ENCODE measurements at regions not wholly inside any gene's neighbourhood (a gene's known extent, or its start where the extent isn't known, plus 50 kb on each side); places are given as distances from the start of the nearest gene placed in this dataset.

- DNase-seq = no peak
Observed at GRCh38 chr3:78153973-78154372, 1114.1 kb downstream of the ROBO2 start.

DNA sequence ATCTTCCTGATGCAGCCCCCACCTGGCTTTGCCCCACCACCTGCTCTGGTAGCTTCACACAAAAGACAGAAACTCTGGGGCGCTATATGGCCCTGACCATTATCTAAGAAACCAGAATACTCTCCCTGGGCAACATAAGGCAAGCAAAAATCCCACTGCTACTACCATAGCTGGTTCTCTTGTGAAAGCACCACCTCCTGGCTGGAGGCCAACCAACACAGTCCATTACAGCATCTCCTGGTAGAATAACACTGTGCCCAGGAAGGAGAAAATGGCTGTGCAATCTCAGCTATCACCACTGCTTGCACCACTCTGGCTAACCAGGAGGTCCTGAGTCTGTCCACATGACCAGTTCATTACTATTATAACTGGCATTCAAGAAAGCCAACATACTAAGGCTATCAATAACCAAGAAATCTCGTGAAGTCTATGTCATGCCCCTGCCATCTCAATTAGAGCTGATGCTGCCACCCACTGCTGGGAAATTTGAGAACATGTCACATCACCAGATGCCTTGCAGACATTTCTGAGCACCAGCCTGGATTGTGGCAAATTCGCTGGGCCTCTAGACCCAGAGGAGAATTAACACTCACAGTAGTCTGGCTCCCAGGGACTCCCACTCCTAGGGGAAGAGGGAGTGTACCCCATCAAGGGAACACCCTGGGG is 1114.8 kb downstream of the ROBO2 start:
- no peak for DNase-seq

DNA sequence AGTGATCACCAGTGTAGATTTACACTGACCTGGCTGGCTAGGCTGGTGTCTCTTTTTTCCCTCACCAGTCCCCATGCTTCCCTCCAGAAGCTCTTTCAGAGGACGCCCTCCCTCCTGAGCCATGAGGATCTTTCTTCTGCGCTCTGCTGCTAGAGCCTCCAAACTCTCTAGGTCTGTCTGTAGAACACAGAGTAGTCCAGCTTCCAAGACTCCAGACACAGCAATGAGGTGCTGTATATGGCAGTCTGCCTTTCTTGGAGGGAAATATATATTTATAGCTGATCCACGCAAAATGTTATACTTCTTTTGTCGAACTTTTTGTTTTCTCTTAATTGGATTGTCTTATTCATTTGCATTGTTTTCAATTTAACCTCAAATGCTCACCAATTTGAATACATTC is 1121.8 kb downstream of the ROBO2 start:
- no peak for DNase-seq

GRCh38 chr3:78163379-78163778 is 1123.5 kb downstream of the ROBO2 start:
- DNase-seq = no peak

- DNase-seq = peak; percentile 10
Observed at GRCh38 chr3:78165876-78166275, 1126.0 kb downstream of the ROBO2 start.

GRCh38 chr3:78174821-78175220 is 1134.9 kb downstream of the ROBO2 start:
- DNase-seq = peak; percentile 20

DNA sequence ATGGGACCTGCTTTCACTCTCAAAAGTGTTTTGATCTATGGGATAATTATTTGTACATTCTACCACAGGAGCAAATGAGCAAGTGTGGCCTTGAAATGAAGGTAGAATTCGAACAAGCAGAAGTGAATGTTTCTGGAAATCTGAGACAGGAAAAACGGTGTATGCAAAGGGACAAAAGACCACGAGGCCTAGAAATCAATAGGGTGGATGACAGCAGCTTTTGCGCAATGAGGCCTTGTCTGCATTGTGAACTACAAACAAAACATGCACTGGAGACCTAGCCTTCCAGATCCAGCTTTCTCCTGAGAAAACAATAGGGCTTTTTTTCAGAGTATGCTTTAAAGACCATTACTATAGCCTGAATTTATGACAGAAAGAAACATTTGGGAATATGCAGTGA is 1137.0 kb downstream of the ROBO2 start:
- DNase-seq = no peak

DNA sequence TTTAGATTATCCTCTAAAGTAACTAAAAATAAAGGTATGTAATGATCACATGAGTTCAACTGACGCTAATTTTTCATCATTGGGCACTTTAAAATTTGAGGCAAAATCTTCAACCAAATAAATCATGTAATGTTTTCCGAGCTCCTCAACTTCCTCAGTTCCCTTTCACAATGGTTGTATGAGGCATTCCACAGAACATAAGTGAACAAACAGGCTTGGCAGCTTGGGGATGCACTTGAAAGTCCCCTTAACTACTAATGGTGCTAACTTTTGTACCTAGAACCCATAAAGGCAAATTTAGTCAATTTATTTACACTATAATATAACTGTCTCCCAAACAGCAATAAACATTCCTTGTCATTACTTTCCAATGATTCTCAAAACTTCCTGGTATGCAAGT is 1137.9 kb downstream of the ROBO2 start:
- no peak for DNase-seq

DNA sequence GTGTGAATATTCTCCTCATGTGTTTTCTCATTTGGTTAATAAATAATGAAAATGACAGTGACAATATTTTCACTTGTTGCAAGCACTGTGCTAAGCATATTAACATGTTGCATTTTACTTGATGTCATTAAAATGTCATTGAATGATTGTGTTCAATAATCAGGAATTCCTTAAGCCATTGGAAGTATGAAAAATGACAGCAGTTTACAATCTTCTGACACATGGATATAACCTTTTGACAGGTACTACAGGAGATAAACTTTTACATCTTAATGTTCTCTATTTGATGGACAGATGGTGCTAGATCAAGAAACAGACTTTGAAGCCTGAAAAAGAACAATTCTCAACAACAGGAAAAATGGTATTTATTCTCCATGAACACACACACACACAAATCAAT is 1138.3 kb downstream of the ROBO2 start:
- no peak for DNase-seq

GRCh38 chr3:78178740-78179363 is 1139.0 kb downstream of the ROBO2 start:
- DNase-seq = no peak

- no peak for DNase-seq
Observed at GRCh38 chr3:78183906-78184599, 1144.2 kb downstream of the ROBO2 start.

GRCh38 chr3:78186404-78186803 is 1146.5 kb downstream of the ROBO2 start:
- DNase-seq = no peak

DNA sequence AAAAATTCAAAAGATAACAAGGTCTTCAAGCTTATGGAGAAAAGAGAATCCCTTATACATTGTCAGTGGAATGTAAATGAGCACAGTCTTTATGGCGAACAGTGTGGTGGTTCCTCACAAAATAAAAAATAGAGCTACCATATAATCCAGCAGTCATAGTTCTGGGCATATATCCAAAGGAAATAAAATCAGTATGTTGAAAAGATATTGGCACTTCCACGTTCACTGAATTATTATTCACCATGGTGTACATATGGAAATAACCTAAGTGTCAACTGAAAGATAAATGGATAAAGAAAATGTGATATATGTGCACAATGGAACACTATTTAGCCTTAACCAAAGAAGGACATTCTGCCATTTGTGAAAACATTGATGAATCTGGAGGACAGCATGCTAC is 1161.2 kb downstream of the ROBO2 start:
- no peak for DNase-seq

GRCh38 chr3:78204977-78205376 is 1165.1 kb downstream of the ROBO2 start:
- peak; percentile 16 for DNase-seq

DNA sequence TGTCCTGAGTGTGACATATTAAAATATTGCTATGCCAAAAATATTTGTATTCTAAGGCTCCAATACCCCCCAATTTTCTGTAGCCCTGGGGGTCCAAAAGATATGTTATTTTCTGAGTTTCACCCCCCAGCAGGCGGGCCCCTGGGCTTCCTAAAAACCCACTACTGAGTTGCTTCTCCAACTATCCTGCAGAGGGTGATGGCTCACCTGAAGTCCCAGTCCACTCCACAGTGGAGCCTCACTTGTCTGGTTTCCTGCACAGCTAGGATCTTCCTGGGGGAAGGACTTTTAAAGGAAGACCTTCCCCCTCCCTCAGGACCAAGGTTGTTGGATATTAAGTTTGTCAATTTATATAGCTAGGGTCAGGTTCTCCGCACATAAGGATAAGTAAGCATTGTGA is 1181.4 kb downstream of the ROBO2 start:
- no peak for DNase-seq

DNA sequence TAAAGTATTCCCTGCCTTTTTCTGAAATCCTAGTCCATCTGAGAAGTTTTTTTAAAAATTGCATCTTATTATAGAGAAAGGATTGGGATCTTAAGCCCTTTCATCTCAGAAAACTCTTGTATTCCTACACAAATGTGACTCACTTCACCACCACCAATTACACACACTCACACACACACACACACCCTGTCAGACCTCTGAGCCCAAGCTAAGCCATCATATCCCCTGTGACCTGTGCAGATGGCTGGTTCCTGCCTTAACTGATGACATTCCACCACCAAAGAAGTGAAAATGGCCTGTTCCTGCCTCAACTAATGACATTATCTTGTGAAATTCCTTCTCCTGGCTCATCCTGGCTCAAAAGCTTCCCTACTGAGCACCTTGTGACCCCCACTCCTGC is 1181.9 kb downstream of the ROBO2 start:
- no peak for DNase-seq

DNA sequence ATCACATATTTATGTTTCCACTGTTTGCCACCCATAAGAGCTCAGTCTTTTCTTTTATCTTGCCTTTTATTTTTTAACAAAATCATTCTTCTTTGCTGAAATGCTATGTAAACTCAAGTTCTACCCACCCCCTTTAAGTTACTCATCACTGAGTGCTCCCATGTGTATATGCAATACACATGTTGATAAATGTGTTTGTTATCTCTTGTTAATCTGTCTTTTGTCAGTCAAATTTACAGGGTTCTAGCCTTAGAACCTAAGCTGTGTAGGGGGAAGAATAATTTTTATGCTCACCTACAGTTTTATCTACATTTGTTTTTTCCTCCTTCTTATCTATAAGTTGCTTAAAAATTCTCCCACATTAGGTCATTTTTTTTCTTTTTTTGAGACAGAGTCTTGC is 1195.9 kb downstream of the ROBO2 start:
- no peak for DNase-seq

- DNase-seq = no peak
Observed at GRCh38 chr3:78238811-78239210, 1198.9 kb downstream of the ROBO2 start.

GRCh38 chr3:78242724-78243123 is 1202.8 kb downstream of the ROBO2 start:
- DNase-seq = no peak

DNA sequence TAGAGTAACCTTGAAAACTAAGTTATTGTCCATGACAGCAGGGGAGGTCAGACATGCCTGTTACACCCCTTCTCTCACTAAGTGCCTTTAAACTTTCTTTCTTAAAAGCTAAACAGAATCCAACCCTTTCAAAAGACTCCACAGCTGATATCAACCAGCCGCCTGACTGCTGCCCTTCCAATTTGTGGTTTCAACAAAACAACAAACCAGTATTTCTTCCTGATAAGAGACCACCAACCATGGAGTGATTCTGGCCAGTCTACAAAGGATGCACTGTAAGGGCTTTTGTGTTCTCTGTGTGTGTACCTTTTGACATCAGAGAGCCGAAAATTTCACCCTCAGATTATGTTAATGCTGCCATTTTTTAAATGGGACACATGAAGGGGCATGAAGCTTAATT is 1204.2 kb downstream of the ROBO2 start:
- no peak for DNase-seq

- DNase-seq = peak; percentile 7
Observed at GRCh38 chr3:78249294-78249693, 1209.4 kb downstream of the ROBO2 start.

DNA sequence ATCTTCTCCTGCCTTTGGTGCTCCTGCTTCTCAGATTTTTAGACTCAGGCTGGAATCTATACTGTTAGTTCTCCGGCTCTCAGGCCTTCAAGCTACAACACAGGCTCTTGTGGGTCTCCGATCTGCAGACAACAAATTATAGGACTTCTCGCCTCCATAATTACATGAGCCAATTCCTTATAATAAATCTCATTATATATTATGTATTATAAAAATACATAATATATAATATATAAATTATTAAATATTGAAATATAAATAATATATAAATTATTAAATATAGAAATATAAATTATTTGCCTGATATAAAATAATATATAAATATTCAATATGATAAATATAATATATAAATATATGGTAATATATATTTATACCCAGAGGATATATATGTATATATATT is 1214.0 kb downstream of the ROBO2 start:
- no peak for DNase-seq

DNA sequence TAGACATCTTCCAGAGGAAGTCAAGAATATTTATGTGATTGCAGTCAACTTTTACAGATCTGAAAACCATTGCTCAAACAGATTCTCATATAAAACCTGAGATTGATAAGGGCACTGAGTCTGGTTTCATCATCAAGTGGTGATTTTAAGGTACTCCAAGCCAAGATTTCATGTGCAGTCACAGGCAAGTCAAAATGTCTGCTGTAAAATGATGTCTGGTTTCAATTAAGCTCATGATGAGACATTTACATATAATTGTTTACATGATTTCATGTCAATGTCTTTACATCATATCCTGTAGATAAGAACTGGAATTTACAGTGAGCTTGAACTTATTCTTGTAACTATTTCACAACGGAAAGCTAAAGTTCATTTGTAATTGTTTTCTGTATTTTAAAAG is 1215.5 kb downstream of the ROBO2 start:
- no peak for DNase-seq

- DNase-seq = no peak
Observed at GRCh38 chr3:78256123-78256522, 1216.2 kb downstream of the ROBO2 start.

All from tongue (tissue), 1 donor.